ENCODE measurements at regions not wholly inside any gene's neighbourhood (a gene's known extent, or its start where the extent isn't known, plus 50 kb on each side); places are given as distances from the start of the nearest gene placed in this dataset.

DNA sequence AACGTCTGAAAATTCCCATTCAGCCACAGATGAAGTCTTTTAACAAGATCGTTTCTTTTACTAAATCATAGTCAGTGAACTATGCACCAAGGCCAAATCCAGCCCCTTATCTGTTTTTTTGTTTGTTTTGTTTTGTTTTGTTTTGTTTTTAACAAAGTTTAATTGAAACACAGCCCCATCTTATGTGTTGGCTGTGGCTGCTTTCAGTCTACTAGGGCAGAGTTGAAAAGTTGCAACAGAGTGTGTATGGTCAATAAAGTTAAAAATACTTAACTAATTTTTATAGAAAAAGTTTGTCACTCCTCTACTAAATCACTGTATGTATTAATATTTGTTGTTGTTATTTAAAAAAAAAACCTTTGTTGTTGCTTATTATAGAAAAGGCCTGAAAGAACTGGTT, 137.1 kb downstream of the CAAP1 start:
- Histone ChIP-seq H3K4me1 (ENCODE audit: control insufficient read depth in 5 of 5, insufficient read depth in 5 of 5, low read length in 5 of 5) (no peaks in the 10 kb centered on the region), H3K9ac (ENCODE audit: insufficient read depth in 1 of 2, low read length in 2 of 2) (no peak overlapping the region), H3K4me3 (no peak overlapping the region), H3K27me3 (ENCODE audit: control insufficient read depth in 3 of 3, insufficient read depth in 3 of 3, low read length in 2 of 3) (no peaks in the 10 kb centered on the region), H3K36me3 (ENCODE audit: control insufficient read depth in 4 of 4, insufficient read depth in 4 of 4, low read length in 4 of 4) (no peaks in the 10 kb centered on the region), H3K9me3 (ENCODE audit: control insufficient read depth in 4 of 4, insufficient read depth in 3 of 4, low read length in 3 of 4) (no peaks in the 10 kb centered on the region), H3K27ac (ENCODE audit: low read depth in 1 of 2, low read length in 1 of 2) (no peak overlapping the region)
- 67 to 69% methylated on average over 2 of the region's 2 CpGs for WGBS, 2 donors
- TF ChIP-seq, protein P1, sequence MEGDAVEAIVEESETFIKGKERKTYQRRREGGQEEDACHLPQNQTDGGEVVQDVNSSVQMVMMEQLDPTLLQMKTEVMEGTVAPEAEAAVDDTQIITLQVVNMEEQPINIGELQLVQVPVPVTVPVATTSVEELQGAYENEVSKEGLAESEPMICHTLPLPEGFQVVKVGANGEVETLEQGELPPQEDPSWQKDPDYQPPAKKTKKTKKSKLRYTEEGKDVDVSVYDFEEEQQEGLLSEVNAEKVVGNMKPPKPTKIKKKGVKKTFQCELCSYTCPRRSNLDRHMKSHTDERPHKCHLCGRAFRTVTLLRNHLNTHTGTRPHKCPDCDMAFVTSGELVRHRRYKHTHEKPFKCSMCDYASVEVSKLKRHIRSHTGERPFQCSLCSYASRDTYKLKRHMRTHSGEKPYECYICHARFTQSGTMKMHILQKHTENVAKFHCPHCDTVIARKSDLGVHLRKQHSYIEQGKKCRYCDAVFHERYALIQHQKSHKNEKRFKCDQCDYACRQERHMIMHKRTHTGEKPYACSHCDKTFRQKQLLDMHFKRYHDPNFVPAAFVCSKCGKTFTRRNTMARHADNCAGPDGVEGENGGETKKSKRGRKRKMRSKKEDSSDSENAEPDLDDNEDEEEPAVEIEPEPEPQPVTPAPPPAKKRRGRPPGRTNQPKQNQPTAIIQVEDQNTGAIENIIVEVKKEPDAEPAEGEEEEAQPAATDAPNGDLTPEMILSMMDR (IDR thresholded peaks at IDR 0.05; ENCODE audit: control extremely low read depth, extremely low read depth), result no peak
- DNase-seq (no peak), ATAC-seq (ENCODE audit: insufficient read depth, low FRiP score) (no peak)

DNA sequence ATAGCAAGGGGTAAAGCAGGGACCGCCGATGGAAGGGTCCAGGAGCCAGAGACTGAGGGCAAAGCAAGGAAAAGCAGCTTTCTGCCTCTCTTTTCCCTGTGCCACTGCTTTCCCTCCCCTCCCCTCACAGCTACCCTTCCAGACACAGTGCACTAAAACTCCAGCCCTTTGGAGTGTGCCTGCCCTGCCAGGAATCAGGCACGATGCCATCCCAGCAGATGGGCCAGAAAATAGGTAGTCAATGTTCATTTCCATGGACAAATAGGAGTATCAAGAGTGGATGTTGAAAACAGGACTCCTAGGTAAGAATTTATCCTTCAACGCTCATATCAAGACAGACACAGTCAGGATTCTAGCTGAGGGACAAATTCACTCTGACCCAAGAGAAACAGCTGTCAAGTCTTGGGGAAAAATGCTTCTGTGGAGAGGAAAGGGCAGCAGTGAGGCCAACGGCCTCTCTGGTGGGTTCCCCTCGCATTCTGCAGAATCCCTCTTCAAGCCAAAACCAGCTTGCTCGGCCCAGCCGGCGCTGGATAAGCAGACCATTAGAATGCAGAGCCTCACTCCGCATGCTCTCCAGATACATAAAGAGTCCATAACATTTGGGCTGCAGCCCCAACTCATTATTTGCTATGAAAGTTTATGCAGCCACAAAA, 138.0 kb downstream of the CAAP1 start:
- DNase-seq (no peak), ATAC-seq (ENCODE audit: insufficient read depth, low FRiP score) (no peak)
- H3K36me3 ChIP-seq (ENCODE audit: control insufficient read depth in 4 of 4, insufficient read depth in 4 of 4, low read length in 4 of 4), result no peaks in the 10 kb centered on the region
- no peaks in the 10 kb centered on the region for H3K27me3 ChIP-seq (ENCODE audit: control insufficient read depth in 3 of 3, insufficient read depth in 3 of 3, low read length in 2 of 3)
- H3K4me3 ChIP-seq, result no peak overlapping the region
- H3K9ac ChIP-seq (ENCODE audit: insufficient read depth in 1 of 2, low read length in 2 of 2), result no peak overlapping the region
- no peak overlapping the region for H3K27ac ChIP-seq (ENCODE audit: low read depth in 1 of 2, low read length in 1 of 2)
- WGBS, 2 donors, result 87 to 92% methylated on average over 10 of the region's 10 CpGs
- TF ChIP-seq, protein P1 (IDR thresholded peaks at IDR 0.05; ENCODE audit: control extremely low read depth, extremely low read depth), result no peak
- H3K9me3 ChIP-seq (ENCODE audit: control insufficient read depth in 4 of 4, insufficient read depth in 3 of 4, low read length in 3 of 4), result no peaks in the 10 kb centered on the region
- no peaks in the 10 kb centered on the region for H3K4me1 ChIP-seq (ENCODE audit: control insufficient read depth in 5 of 5, insufficient read depth in 5 of 5, low read length in 5 of 5)

DNA sequence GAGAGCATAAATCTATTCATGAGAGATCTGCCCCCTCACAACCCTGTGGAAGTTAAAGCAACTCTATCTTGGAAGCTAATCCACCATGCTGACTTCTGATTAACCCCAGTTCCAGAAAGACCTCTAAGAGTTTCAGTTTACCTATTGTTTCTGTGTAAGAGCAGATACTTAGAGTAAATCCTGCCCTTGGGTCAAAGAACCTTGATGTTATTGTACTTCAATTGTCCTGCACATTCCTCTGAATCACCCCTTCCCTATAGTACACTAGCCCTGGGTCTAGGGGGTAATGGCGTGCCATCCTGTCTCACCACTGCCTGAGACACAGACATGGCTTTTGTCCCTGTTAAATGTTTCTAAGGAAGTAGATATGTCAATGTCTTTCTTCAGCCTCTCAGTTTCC, 138.6 kb downstream of the CAAP1 start:
- TF ChIP-seq, protein P1 (IDR thresholded peaks at IDR 0.05; ENCODE audit: control extremely low read depth, extremely low read depth), result no peak
- ATAC-seq (ENCODE audit: insufficient read depth, low FRiP score) (no peak), DNase-seq (no peak)
- Histone ChIP-seq H3K9ac (ENCODE audit: insufficient read depth in 1 of 2, low read length in 2 of 2) (no peak overlapping the region), H3K9me3 (ENCODE audit: control insufficient read depth in 4 of 4, insufficient read depth in 3 of 4, low read length in 3 of 4) (no peaks in the 10 kb centered on the region), H3K4me1 (ENCODE audit: control insufficient read depth in 5 of 5, insufficient read depth in 5 of 5, low read length in 5 of 5) (no peaks in the 10 kb centered on the region), H3K4me3 (no peak overlapping the region), H3K27ac (ENCODE audit: low read depth in 1 of 2, low read length in 1 of 2) (no peak overlapping the region), H3K36me3 (ENCODE audit: control insufficient read depth in 4 of 4, insufficient read depth in 4 of 4, low read length in 4 of 4) (no peaks in the 10 kb centered on the region), H3K27me3 (ENCODE audit: control insufficient read depth in 3 of 3, insufficient read depth in 3 of 3, low read length in 2 of 3) (no peaks in the 10 kb centered on the region)
- 82 to 93% methylated on average over 1 of the region's 1 CpG for WGBS, 2 donors

DNA sequence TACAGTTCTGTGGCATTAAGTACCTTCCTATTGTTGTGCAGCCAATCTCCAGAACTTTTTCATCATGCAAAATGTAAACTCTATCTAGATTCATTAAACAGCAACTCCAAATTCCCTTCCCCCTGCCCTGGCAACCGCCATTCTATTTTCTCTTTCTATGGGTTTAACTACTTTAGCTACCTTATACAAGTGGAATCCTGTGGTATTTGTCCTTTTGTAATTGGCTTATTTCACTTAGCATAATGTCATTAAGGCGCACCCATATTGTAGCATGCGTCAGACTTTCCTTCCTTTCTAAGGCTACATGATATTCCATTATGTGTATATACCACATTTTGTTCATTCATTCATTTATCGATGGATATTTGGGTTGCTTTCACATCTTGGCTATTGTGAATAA, 142.4 kb downstream of the CAAP1 start:
- DNase-seq (no peak), ATAC-seq (ENCODE audit: insufficient read depth, low FRiP score) (no peak)
- Histone ChIP-seq H3K9ac (ENCODE audit: insufficient read depth in 1 of 2, low read length in 2 of 2) (no peak overlapping the region), H3K27ac (ENCODE audit: low read depth in 1 of 2, low read length in 1 of 2) (no peak overlapping the region), H3K27me3 (ENCODE audit: control insufficient read depth in 3 of 3, insufficient read depth in 3 of 3, low read length in 2 of 3) (no peaks in the 10 kb centered on the region), H3K4me1 (ENCODE audit: control insufficient read depth in 5 of 5, insufficient read depth in 5 of 5, low read length in 5 of 5) (no peaks in the 10 kb centered on the region), H3K9me3 (ENCODE audit: control insufficient read depth in 4 of 4, insufficient read depth in 3 of 4, low read length in 3 of 4) (no peaks in the 10 kb centered on the region), H3K4me3 (no peak overlapping the region), H3K36me3 (ENCODE audit: control insufficient read depth in 4 of 4, insufficient read depth in 4 of 4, low read length in 4 of 4) (no peaks in the 10 kb centered on the region)
- TF ChIP-seq, protein P1 (IDR thresholded peaks at IDR 0.05; ENCODE audit: control extremely low read depth, extremely low read depth), result no peak
- 72 to 88% methylated on average over 4 of the region's 4 CpGs for WGBS, 2 donors

Measured in lung (tissue), 11 donors.